Thyroid gland (tissue), 4 donors: ENCODE measurements at regions not wholly inside any gene's neighbourhood (a gene's known extent, or its start where the extent isn't known, plus 50 kb on each side); places are given as distances from the start of the nearest gene placed in this dataset.

Experiments
- DNase-seq, 2 donors: peaks; one replicate each; pipeline ENCODE4 v3.0.0-alpha.2; 2019
- H3K27ac ChIP-seq, 3 donors: fragments of 200-600 bp; sonication (generic); 1 replicate in 2 of 3; 2 replicates in 1 of 3; pipeline ENCODE4 v1.5.1; 2016 to 2019; ENCODE audit warnings: mild to moderate bottlenecking in 1 of 3, moderate library complexity in 1 of 3
- H3K27me3 ChIP-seq: fragments of 200-600 bp; sonication (generic); one replicate; pipeline ENCODE4 v1.5.1; 2019
- H3K36me3 ChIP-seq, 2 donors: fragments of 200-600 bp; sonication (generic); one replicate each; pipeline ENCODE4 v1.5.1; 2016 to 2019
- H3K4me1 ChIP-seq, 2 donors: fragments of 200-600 bp; sonication (generic); one replicate each; pipeline ENCODE4 v1.5.1; 2017 to 2019
- H3K4me3 ChIP-seq, 3 donors: fragments of 200-600 bp; sonication (generic); replicated peaks in 1 of 3; 1 replicate in 2 of 3; 2 replicates in 1 of 3; pipeline ENCODE4 v1.5.1; 2016; ENCODE audit warnings: mild to moderate bottlenecking in 1 of 3
- H3K9me3 ChIP-seq: fragments of 200-600 bp; sonication (generic); one replicate; pipeline ENCODE4 v1.5.1; 2017
- CTCF ChIP-seq, 6 experiments: fragments of 200-600 bp in 3 of 6; fragments of 450-650 bp in 3 of 6; sonication (generic) in 3 of 6; IDR thresholded peaks; one replicate each; pipeline ENCODE4 v1.5.1; 2016 to 2019; ENCODE audit warnings: antibody characterized with exemption in 6 of 6, mild to moderate bottlenecking in 2 of 6, inconsistent platforms in 1 of 6, moderate library complexity in 1 of 6
- POLR2A ChIP-seq, 2 donors: fragments of 450-650 bp; IDR thresholded peaks; one replicate each; pipeline ENCODE4 v1.6.1; 2017; ENCODE audit warnings: antibody characterized with exemption in 2 of 2, mild to moderate bottlenecking in 2 of 2, moderate library complexity in 1 of 2
- WGBS, 2 donors: methylation state at CpG; one replicate each; pipeline ENCODE4 v1.1.5; 2017; 5-methylcytosine and 5-hydroxymethylcytosine counted together
- intact Hi-C: fragments of 100-400 bp; cut with DNase I; formaldehyde crosslinking; loops from one replicate; pipeline ENCODE4 v1.15.1; 2023

DNA sequence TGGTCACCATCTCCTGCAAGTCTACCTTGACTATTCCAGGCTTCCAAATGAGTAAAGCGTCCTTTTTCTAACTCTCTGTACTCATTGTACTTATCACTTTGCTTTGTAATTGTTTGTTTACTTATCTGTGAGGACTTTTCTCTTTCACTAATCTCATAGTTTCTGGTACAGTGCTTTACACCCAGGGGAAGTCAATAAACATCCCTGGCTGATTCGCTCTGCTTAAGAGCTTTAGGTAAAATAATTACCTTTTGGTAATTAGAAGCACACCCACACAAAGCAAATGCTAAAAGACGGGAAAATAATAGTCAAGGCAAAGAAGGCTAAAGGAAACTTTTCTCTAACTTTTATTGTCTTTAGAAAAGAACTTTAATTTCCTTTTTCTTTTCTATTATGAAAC lies 466.9 kb upstream of the ROBO1 start:
- Histone ChIP-seq H3K4me3 (no peak overlapping the region), H3K27me3 (no peaks in the 10 kb centered on the region), H3K27ac (no peak overlapping the region), H3K9me3 (no peaks in the 10 kb centered on the region), H3K36me3 (no peaks in the 10 kb centered on the region), H3K4me1 (no peaks in the 10 kb centered on the region)
- TF ChIP-seq POLR2A (IDR thresholded peaks at IDR 0.05) (no peak), CTCF (IDR thresholded peaks at IDR 0.05) (no peak)
- WGBS, 2 donors = 58 to 68% methylated on average over 3 of the region's 3 CpGs
- no peak for DNase-seq
- intact Hi-C loops = no loop called here

GRCh38 chr3:80233576-80233975 lies 465.8 kb upstream of the ROBO1 start:
- Histone ChIP-seq H3K27ac (no peak overlapping the region), H3K9me3 (no peaks in the 10 kb centered on the region), H3K27me3 (no peaks in the 10 kb centered on the region), H3K4me1 (no peaks in the 10 kb centered on the region), H3K36me3 (no peaks in the 10 kb centered on the region), H3K4me3 (no peak overlapping the region)
- 72 to 76% methylated on average over 2 of the region's 2 CpGs for WGBS, 2 donors
- no peak for DNase-seq
- intact Hi-C loops = no loop called here
- TF ChIP-seq CTCF (IDR thresholded peaks at IDR 0.05) (no peak), POLR2A (IDR thresholded peaks at IDR 0.05) (no peak)

DNA sequence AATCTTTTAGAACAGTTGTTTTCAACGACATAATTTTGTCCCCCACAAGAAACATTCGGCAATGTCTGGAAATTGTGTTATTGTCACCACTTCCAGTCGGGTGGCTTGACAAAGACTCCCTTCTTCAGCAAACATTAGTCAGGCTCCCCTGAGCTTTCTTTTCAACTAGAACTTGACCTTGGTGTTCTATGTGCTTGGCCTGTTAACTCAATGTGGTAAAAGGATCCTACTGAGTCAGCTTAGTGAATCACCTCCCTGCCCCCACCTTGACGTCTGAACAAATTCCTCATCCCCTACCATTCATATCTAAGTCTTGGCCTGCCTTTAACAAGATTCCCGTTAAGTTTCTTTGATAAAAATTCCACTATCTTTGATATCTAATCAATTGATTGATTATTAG lies 465.0 kb upstream of the ROBO1 start:
- no peaks in the 10 kb centered on the region for H3K36me3 ChIP-seq
- H3K9me3 ChIP-seq = no peaks in the 10 kb centered on the region
- no peak for DNase-seq
- H3K27ac ChIP-seq = no peak overlapping the region
- H3K4me1 ChIP-seq = no peaks in the 10 kb centered on the region
- H3K27me3 ChIP-seq = no peaks in the 10 kb centered on the region
- H3K4me3 ChIP-seq = no peak overlapping the region
- WGBS, 2 donors = 59 to 65% methylated on average over 5 of the region's 5 CpGs
- TF ChIP-seq POLR2A (IDR thresholded peaks at IDR 0.05) (no peak), CTCF (IDR thresholded peaks at IDR 0.05) (no peak)
- intact Hi-C loops = no loop called here

DNA sequence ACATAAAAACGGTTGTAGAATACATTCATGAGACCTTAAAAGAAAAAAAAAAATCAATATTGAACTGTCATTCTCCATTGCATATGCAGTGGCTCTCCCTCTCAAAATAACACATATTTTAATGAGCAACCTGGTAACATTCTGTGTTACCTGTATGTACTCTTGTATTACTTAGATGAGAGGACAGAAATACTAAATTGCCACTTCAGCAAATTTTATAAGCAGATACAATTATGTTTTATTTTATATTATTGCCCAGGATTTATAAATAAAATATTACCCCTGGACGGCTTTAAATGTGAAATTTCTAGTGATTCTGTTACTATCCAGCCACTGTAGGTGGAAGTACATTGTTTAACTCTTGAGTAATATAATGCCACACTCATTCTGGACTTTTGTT lies 463.2 kb upstream of the ROBO1 start:
- WGBS, 2 donors = 87 to 88% methylated on average over 2 of the region's 2 CpGs
- no peak overlapping the region for H3K27ac ChIP-seq
- TF ChIP-seq CTCF (IDR thresholded peaks at IDR 0.05) = no peak
- no peak for TF ChIP-seq POLR2A (IDR thresholded peaks at IDR 0.05)
- H3K36me3 ChIP-seq = no peaks in the 10 kb centered on the region
- no peaks in the 10 kb centered on the region for H3K9me3 ChIP-seq
- no peak overlapping the region for H3K4me3 ChIP-seq
- intact Hi-C loops = no loop called here
- no peaks in the 10 kb centered on the region for H3K4me1 ChIP-seq
- no peaks in the 10 kb centered on the region for H3K27me3 ChIP-seq
- no peak for DNase-seq

DNA sequence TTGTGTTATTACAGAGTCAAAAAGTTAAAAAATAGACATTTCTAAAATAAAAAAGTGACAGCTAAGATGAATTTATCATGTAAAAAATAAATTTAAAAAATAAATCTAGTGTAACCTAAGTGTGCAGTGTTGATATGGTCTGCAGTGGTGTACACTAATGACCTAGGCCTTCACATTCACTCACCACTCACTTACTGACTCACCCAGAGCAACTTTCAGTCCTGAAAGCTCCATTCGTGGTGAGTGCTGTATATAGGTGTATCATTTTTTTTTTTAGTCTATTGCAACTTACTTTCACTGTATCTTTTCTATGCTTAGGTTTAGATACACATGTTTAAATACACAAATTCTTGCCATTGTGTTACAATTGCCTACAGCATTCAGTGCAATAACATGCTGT lies 459.4 kb upstream of the ROBO1 start:
- no peak for DNase-seq
- no peak overlapping the region for H3K4me3 ChIP-seq
- no peak for TF ChIP-seq POLR2A (IDR thresholded peaks at IDR 0.05)
- no peak for TF ChIP-seq CTCF (IDR thresholded peaks at IDR 0.05)
- intact Hi-C loops = no loop called here
- H3K4me1 ChIP-seq = no peaks in the 10 kb centered on the region
- H3K27me3 ChIP-seq = no peaks in the 10 kb centered on the region
- H3K27ac ChIP-seq = no peak overlapping the region
- WGBS, 2 donors = 71 to 85% methylated on average over 1 of the region's 1 CpG
- H3K36me3 ChIP-seq = no peaks in the 10 kb centered on the region
- no peaks in the 10 kb centered on the region for H3K9me3 ChIP-seq
